HG03175 (cell line): ENCODE measurements at regions not wholly inside any gene's neighbourhood (a gene's known extent, or its start where the extent isn't known, plus 50 kb on each side); places are given as distances from the start of the nearest gene placed in this dataset.
A peak's percentile ranks its signal among the peaks of the same experiment; 100 is the strongest.

Experiments used
- ATAC-seq: cut with Tn5 transposase; IDR thresholded peaks from one replicate; pipeline ENCODE4 v1.9.1; 2021; ENCODE audit warnings: mild to moderate bottlenecking, moderate library complexity; ENCODE audit not compliant: unreplicated experiment

DNA sequence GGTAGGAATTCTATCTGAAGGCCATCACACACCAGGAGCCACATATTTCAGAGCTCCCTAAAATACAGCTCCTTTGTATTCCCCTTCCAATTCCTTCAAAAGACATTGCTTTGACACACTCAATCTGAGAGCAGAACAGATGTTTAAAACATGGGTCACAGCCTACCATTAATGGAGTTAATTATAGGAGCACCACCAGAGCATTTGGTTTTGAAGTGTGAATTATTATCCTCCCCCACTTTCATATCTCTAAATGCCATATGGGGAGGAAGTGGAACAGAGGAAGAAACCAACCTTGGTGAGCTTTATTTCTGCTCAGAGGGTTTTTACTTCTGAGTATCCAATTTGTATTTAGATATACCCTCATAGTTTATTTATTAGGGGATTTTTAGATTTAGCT is 50.7 kb upstream of the TNFRSF21 start:
- peak; percentile 66 for ATAC-seq

GRCh38 chr6:47362857-47363461 is 53.3 kb upstream of the TNFRSF21 start:
- ATAC-seq = no peak

- no peak for ATAC-seq
Observed at GRCh38 chr6:47363736-47364135, 54.0 kb upstream of the TNFRSF21 start.

GRCh38 chr6:47366335-47366890 is 56.7 kb upstream of the TNFRSF21 start:
- ATAC-seq = no peak

- ATAC-seq = no peak
Observed at GRCh38 chr6:47371139-47371869, 61.6 kb upstream of the TNFRSF21 start.

GRCh38 chr6:47371870-47372255 is 62.2 kb upstream of the TNFRSF21 start:
- ATAC-seq = no peak

DNA sequence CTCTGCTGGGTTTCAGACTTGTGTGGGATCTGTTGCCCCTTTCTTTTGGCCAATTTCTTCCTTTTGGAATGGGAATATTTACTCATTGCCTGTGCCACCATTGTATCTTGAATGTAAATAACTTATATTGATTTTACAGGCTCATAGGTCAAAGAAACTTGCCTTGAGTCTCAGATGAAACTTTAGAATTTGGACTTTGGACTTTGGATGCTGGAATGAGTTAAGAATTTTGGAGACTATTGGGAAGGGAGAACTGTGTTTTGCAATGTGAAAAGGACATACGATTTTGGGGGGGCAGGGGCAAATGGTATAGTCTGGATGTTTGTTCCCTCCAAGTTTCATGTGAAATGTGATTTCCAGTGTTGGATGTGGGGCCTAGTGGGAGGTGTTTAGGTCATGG is 62.6 kb upstream of the TNFRSF21 start:
- ATAC-seq = no peak

DNA sequence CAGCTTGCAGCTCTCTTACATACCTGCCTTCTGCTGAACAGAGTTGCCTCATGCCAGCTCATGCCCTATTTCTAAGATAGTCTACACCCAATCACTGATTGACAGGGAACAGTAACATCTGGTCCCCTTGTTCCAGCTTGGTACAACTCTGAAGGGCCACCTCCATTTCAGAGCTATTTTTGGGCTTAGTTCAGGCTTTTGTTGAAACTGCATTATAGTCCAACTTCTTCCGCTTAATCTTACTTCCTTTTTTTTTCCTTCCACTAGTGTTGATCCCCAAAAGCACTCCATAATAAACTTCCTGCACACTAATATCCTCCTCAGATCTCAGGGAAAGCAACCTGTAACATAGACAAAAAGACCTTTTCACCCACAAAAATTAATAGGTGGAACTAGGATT is 65.7 kb upstream of the TNFRSF21 start:
- no peak for ATAC-seq

DNA sequence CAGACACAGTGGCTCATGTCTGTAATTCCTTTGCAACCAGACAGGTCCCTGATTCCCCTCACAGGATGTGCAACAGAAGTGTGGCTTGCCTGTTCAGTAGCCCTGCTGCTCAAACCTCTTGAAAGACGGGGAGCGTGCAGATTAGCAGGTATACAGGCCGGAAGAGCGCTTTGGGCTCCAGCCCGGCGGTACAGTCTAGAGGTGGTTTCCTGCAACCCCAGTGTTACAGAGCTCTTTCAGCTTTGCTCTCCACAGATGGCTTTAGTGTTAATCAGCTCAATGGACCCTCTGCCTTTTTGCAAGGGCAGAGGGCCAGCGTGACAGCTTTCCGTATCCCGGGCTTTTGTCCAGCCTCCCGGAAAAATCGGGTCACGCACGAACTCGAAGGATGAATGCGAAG is 67.2 kb upstream of the TNFRSF21 start:
- peak; percentile 43 for ATAC-seq

- ATAC-seq = no peak
Observed at GRCh38 chr6:47377971-47378370, 68.3 kb upstream of the TNFRSF21 start.

DNA sequence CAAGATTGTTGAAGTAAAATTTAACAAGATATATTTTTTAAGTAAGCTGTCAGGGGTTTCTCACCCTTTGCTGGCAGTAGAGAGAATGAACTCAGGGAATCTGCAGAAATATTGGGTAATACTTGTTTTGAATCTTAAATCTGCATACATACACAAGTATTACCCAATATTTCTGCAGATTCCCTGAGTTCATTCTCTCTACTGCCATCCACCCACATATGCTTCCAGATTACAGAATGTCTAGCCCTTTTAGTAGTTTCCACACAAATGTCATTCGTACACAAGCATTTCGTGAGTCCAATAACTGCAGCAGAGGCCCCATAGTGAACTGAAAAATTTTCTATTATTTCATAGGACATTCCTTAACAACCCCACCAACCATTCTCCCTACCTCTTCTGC is 69.6 kb upstream of the TNFRSF21 start:
- no peak for ATAC-seq

DNA sequence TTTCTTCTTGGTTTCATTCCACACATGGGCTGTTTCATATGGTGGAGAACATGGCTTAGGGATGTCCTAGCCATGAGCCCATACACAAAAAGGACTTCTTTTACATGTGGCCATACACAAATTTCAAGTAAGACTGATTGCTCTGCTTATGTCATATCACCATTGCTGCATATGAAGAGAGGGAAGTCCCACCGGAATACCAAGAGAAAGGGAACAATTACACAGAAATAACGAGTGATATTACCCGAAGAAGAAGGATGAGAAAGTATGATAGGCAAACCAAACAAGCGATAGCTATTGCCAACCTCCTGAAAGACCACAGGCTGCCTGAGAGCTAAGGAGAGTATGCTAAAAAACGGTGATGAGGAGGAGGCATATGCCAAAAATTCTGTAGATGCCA is 70.5 kb upstream of the TNFRSF21 start:
- no peak for ATAC-seq

GRCh38 chr6:47381036-47381435 is 71.3 kb upstream of the TNFRSF21 start:
- ATAC-seq = no peak

DNA sequence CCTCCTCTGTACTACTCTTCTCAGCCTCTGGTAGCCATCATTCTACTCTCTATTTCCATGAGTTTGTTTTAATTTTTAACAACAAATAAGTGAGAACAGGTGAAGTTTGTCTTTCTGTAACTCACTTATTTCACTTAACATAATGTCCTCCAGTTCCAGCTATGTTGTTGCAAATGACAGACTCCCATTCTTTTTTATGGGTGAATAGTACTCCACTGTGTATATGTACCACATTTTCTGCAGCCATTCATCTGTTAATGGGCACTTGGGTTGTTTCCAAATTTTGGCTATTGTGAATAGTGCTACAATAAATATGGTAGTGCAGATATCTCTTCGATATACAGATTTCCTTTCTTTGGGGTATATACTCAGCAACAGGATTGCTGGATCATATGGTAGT is 73.7 kb upstream of the TNFRSF21 start:
- no peak for ATAC-seq

- ATAC-seq = no peak
Observed at GRCh38 chr6:47391675-47392074, 82.0 kb upstream of the TNFRSF21 start.

DNA sequence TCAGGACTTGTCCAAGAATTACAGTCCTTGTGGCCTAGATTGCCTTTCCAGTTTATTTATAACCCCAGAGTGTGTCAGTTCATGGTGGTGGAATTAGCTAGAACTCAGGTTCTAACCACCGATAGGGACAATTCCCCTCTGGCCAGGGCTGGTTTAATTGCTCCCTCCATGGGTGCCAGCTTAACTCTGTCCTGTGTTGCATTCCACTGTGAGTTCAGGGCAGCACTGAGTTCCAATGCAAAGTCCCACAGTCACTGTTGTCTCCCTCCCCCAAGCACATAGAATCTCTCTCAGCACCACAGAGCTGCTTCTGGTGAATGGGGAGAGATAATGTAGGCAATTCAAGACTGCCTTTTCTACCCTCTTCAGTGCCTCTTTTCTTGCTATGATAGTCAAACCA is 82.5 kb upstream of the TNFRSF21 start:
- no peak for ATAC-seq

DNA sequence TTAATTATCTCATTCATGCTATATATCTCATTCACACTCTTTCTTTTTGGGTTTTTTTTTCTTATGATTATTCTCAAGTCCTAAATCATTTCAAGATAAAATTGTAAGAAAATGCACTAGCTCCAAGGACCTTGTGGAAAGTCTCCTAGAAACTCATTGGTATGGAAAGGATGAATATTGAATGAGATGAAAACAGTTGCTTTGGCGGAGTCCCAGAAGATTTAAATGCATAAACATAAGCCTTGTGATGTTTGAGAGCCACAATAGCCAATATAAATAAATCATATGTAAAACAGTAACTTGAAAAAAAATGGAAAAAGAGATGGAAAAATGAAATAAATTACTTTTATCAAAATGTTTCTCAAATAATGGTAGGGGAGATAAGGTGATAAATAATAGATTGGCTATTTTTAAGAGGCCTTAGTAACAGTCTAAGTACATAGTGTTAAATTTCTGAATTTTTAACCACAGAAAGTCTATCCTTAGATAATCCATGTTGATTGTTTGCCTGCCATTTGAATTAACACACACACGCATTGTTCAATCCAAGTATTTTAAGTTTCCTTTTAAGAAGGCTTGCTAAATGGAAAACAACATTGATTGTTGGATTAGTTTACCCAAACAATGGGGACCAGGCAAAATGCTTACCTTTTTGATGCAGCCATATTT is 81.1 kb upstream of the CD2AP start:
- no peak for ATAC-seq

- ATAC-seq = no peak
Observed at GRCh38 chr6:47400581-47400980, 77.0 kb upstream of the CD2AP start.

GRCh38 chr6:47402081-47402480 is 75.5 kb upstream of the CD2AP start:
- no peak for ATAC-seq

DNA sequence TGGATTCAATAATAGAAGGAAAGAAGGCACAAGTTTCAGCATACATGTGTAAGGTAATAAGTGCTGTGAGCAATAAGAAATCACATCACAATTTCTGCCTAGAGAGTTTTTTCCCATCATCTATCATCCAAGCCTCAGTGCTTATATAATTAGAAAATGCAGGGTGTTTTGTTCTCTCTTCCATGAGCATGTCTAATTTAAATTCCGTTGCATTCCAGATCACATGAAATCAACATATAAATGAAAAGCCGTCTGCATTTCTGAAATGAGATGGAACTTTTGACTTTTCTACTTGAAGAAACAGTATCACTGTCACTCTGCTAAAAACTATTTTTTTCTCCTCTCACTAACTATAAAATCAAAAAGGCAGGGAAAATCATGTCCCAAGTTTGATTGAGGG is 74.5 kb upstream of the CD2AP start:
- no peak for ATAC-seq

DNA sequence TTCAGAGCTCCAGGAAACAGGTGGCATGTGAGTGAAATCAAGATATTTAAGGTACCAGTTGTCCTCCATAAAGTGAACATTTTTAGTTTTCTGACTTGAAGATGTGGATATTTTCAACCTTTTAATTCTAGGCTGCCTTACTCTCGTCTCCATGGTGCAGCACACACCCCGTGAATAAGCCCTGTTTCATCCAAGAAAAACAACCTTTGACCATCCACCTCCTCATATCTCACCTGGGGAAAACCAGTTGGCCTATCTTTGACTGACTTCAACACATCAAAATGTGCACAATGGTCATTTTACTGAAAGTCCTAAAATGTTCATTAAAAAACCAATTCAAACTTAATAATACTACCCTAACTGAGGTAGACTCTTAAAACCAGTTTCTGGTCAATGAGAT is 73.8 kb upstream of the CD2AP start:
- ATAC-seq = no peak

- no peak for ATAC-seq
Observed at GRCh38 chr6:47404435-47404834, 73.2 kb upstream of the CD2AP start.
